ENCODE measurements at regions not wholly inside any gene's neighbourhood (a gene's known extent, or its start where the extent isn't known, plus 50 kb on each side); places are given as distances from the start of the nearest gene placed in this dataset.

DNA sequence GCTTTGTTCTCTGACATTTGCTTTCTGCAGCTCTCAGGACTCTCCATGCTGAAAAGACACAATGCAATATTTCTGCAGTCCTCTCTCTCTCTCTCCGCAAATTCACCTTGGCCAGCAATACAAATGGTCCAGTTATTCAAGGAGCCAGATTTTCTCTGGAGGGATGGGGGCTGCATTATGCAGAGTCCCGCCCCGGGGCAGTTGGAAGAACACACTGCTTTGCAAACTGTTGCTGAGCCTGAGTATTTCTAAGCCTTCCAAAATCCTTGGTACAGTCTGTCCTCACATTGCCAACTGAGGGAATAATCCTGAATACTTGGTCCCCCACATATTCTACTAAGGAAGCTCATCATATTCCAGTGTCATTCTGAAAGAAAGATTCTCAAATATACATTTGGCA, 94.3 kb upstream of the ZC3H12C start:
- H3K4me1 ChIP-seq (ENCODE audit: insufficient read depth): no peaks in the 10 kb centered on the region
- H3K27me3 Mint-ChIP-seq (ENCODE audit: insufficient read depth, low read depth, poor library complexity): no peaks in the 10 kb centered on the region
- no peaks in the 10 kb centered on the region for H3K4me1 Mint-ChIP-seq
- no peak overlapping the region for H2AFZ ChIP-seq
- H4K20me1 ChIP-seq (replicated peaks; ENCODE audit: insufficient read depth): no peaks in the 10 kb centered on the region
- H3K27ac ChIP-seq (ENCODE audit: low read depth): no peak overlapping the region
- H3K79me2 ChIP-seq (replicated peaks; ENCODE audit: insufficient read depth): no peaks in the 10 kb centered on the region
- no peak overlapping the region for H3K4me3 ChIP-seq
- no peak overlapping the region for H3K4me2 ChIP-seq
- H3K9me2 ChIP-seq (ENCODE audit: insufficient read depth): no peaks in the 10 kb centered on the region; the same call in 1 of the 2 replicates
- no peaks in the 10 kb centered on the region for H3K27me3 ChIP-seq (ENCODE audit: insufficient read depth)
- no peak overlapping the region for H3K4me3 Mint-ChIP-seq
- H3K36me3 ChIP-seq (ENCODE audit: insufficient read depth): no peaks in the 10 kb centered on the region
- H3K27ac Mint-ChIP-seq: no peak overlapping the region
- H3K36me3 Mint-ChIP-seq (ENCODE audit: low read depth): no peaks in the 10 kb centered on the region
- H3F3A ChIP-seq (replicated peaks; ENCODE audit: low read depth): no peaks in the 10 kb centered on the region
- no peaks in the 10 kb centered on the region for H3K9me3 Mint-ChIP-seq
- ATAC-seq (no peak), DNase-seq (ENCODE audit: low spot score) (no peak)
- no peak for TF ChIP-seq ETS1 (IDR thresholded peaks at IDR 0.05)

DNA sequence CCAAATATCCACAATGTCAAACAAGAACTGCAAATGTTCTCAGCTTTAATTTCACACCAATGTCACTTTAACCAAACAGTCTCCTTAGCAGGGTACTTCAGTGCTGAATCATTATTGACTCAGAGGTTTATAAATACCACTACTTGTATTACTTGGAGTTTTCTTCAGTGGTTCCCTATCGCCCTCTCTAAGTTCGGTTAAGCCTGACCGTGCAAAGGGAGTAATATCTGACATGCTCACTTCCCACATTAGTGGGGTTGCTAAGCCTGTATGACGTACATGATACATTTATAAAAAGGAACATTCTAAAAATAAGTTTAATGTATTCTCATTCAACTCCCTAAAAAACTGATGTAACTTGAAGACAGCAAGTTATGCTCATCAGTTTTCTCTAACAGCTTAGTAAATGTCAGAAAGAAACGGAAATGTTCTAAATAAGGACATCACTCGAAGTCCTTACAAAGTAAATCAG, 93.1 kb upstream of the ZC3H12C start:
- no peaks in the 10 kb centered on the region for H3K27me3 ChIP-seq (ENCODE audit: insufficient read depth)
- H3K36me3 Mint-ChIP-seq (ENCODE audit: low read depth): no peaks in the 10 kb centered on the region
- no peaks in the 10 kb centered on the region for H3F3A ChIP-seq (replicated peaks; ENCODE audit: low read depth)
- no peak for DNase-seq (ENCODE audit: low spot score)
- no peaks in the 10 kb centered on the region for H3K36me3 ChIP-seq (ENCODE audit: insufficient read depth)
- H3K79me2 ChIP-seq (replicated peaks; ENCODE audit: insufficient read depth): no peaks in the 10 kb centered on the region
- H3K4me2 ChIP-seq: no peak overlapping the region
- no peak overlapping the region for H2AFZ ChIP-seq
- no peaks in the 10 kb centered on the region for H3K27me3 Mint-ChIP-seq (ENCODE audit: insufficient read depth, low read depth, poor library complexity)
- H3K4me1 Mint-ChIP-seq: no peaks in the 10 kb centered on the region
- no peaks in the 10 kb centered on the region for H3K4me1 ChIP-seq (ENCODE audit: insufficient read depth)
- H3K4me3 Mint-ChIP-seq: no peak overlapping the region
- no peak overlapping the region for H3K27ac ChIP-seq (ENCODE audit: low read depth)
- H3K9me2 ChIP-seq (ENCODE audit: insufficient read depth): no peaks in the 10 kb centered on the region; the same call in 1 of the 2 replicates
- no peaks in the 10 kb centered on the region for H4K20me1 ChIP-seq (replicated peaks; ENCODE audit: insufficient read depth)
- no peak overlapping the region for H3K27ac Mint-ChIP-seq
- no peaks in the 10 kb centered on the region for H3K9me3 Mint-ChIP-seq
- H3K4me3 ChIP-seq: no peak overlapping the region
- ATAC-seq: no peak
- TF ChIP-seq ZNF331 (CRISPR knock-in tag; IDR thresholded peaks at IDR 0.05; ENCODE audit: low read depth) (no peak), REST (IDR thresholded peaks at IDR 0.05; ENCODE audit: unreplicated experiment) (no peak), NANOG (IDR thresholded peaks at IDR 0.05; ENCODE audit: borderline replicate concordance) (no peak), ETS1 (IDR thresholded peaks at IDR 0.05) (no peak), CREB1 (CRISPR knock-in tag; IDR thresholded peaks at IDR 0.05; ENCODE audit: low read depth) (no peak), POLR2AphosphoS5 (IDR thresholded peaks at IDR 0.05; ENCODE audit: low read depth) (no peak), EZH2phosphoT487 (IDR thresholded peaks at IDR 0.05; ENCODE audit: unreplicated experiment) (no peak), CTCF (conservative IDR thresholded peaks at IDR 0.05; ENCODE audit: low read depth in 2 of 2) (no peak)
